HepG2 (cell line): ENCODE measurements at regions not wholly inside any gene's neighbourhood (a gene's known extent, or its start where the extent isn't known, plus 50 kb on each side); places are given as distances from the start of the nearest gene placed in this dataset.

Experiments
- ATAC-seq: fragments of 200-7000 bp; cut with Tn5 transposase; 3 replicates; pipeline ENCODE4 v1.9.1; 2020; ENCODE audit warnings: mild to moderate bottlenecking, moderate library complexity
- BruUV-seq: library from RNA; stranded (reverse); fragments of 400-500 nt; replicated peaks from 2 replicates; lab custom pipeline; 2021; lab: Mats Ljungman, UMichigan
- CTCF ChIA-PET: fragments of 300-600 bp; formaldehyde crosslinking; extraction: SDS; loops from one replicate; lab custom pipeline; 2021; ENCODE audit warnings: low total read pairs, inconsistent platforms, low intra/inter-chr PET ratio; lab: Yijun Ruan, JAX
- POLR2A ChIA-PET: fragments of 350-600 bp; sonication (Branson Sonifier 250); formaldehyde crosslinking; loops from one replicate; lab custom pipeline; 2020; ENCODE audit warnings: antibody characterized with exemption, inconsistent platforms; lab: Yijun Ruan, JAX
- DNase-seq: peaks from one replicate; pipeline ENCODE4 v3.0.0-alpha.2; 2015; ENCODE audit warnings: low spot score
- FAIRE-seq: peaks from 3 replicates; lab custom pipeline; 2011; peaks lifted over from hg19 to GRCh38; lab: Jason Lieb, UNC
- H2AFZ ChIP-seq: one replicate; pipeline ENCODE4 v1.6.1; 2011; ENCODE audit warnings: low read length, inconsistent platforms
- H3K27ac ChIP-seq: fragments of 300-600 bp; 3 replicates; pipeline ENCODE4 v1.8.0; 2011; ENCODE audit warnings: mixed run types, mild to moderate bottlenecking, mixed read lengths, low read length, inconsistent platforms; ENCODE audit not compliant: insufficient read depth; ENCODE audit errors: extremely low read length
- H3K27me3 ChIP-seq, 2 experiments: fragments of 200-600 bp in 1 of 2; 2 replicates in 1 of 2; 3 replicates in 1 of 2; pipeline versions ENCODE4 v1.6.0 to v1.8.0; 2011; ENCODE audit warnings: low read length in 2 of 2, mild to moderate bottlenecking in 2 of 2, moderate library complexity in 2 of 2, inconsistent platforms in 1 of 2; ENCODE audit not compliant: insufficient read depth in 2 of 2, control insufficient read depth in 1 of 2
- H3K36me3 ChIP-seq, 2 experiments: fragments of 200-600 bp in 1 of 2; replicated peaks in 1 of 2; 2 replicates in 1 of 2; 3 replicates in 1 of 2; pipeline versions ENCODE4 v1.5.1 to v1.8.0; 2011; ENCODE audit warnings: low read length in 2 of 2, inconsistent platforms in 1 of 2; ENCODE audit not compliant: insufficient read depth in 2 of 2, control insufficient read depth in 1 of 2
- H3K4me1 ChIP-seq: 2 replicates; pipeline ENCODE4 v1.5.1; 2012; ENCODE audit warnings: low read length, inconsistent platforms; ENCODE audit not compliant: insufficient read depth
- H3K4me2 ChIP-seq: 2 replicates; pipeline ENCODE4 v1.6.0; 2011; ENCODE audit warnings: low read depth, low read length, inconsistent platforms
- H3K4me3 ChIP-seq, 3 experiments: fragments of 200-600 bp in 1 of 3; sonication (generic), shearing (Covaris generic) in 1 of 3; replicated peaks in 1 of 3; 2 replicates each; pipeline ENCODE4 v1.5.1; 2011 to 2016; ENCODE audit warnings: low read length in 3 of 3, inconsistent platforms in 2 of 3, low read depth in 2 of 3, mild to moderate bottlenecking in 2 of 3, control low read depth in 1 of 3, mixed read lengths in 1 of 3; ENCODE audit not compliant: insufficient read depth in 1 of 3
- H3K79me2 ChIP-seq: one replicate; pipeline ENCODE4 v1.6.1; 2011; ENCODE audit warnings: low read length, inconsistent platforms; ENCODE audit not compliant: insufficient read depth
- H3K9ac ChIP-seq: 2 replicates; pipeline ENCODE4 v1.6.0; 2011; ENCODE audit warnings: mild to moderate bottlenecking, low read depth, low read length, inconsistent platforms; ENCODE audit not compliant: insufficient read depth
- H3K9me3 ChIP-seq: 2 replicates; pipeline ENCODE4 v1.5.1; 2012; ENCODE audit warnings: mild to moderate bottlenecking, low read length
- H4K20me1 ChIP-seq: 2 replicates; pipeline ENCODE4 v1.6.0; 2011; ENCODE audit warnings: inconsistent platforms, mild to moderate bottlenecking, low read length, moderate library complexity; ENCODE audit not compliant: insufficient read depth
- HNF1A ChIP-seq, 2 experiments: sonication (generic) in 1 of 2; formaldehyde crosslinking in 1 of 2; IDR thresholded peaks; 2 replicates each; pipeline versions ENCODE4 v1.4.0 to v1.6.1; 2016 to 2020; ENCODE audit warnings: borderline replicate concordance in 1 of 2, low read depth in 1 of 2, mild to moderate bottlenecking in 1 of 2, missing genetic modification reagents in 1 of 2
- NFKB2 ChIP-seq: sonication (generic); formaldehyde crosslinking; IDR thresholded peaks from 2 replicates; pipeline ENCODE4 v1.4.0; 2020; ENCODE audit warnings: missing genetic modification reagents, borderline replicate concordance
- NFRKB ChIP-seq: fragments of 450-650 bp; IDR thresholded peaks from 2 replicates; pipeline ENCODE4 v1.6.1; 2017
- NR2C2 ChIP-seq: sonication (generic); formaldehyde crosslinking; IDR thresholded peaks from 2 replicates; pipeline ENCODE4 v1.4.0; 2020; ENCODE audit warnings: missing genetic modification reagents, mild to moderate bottlenecking, moderate library complexity, borderline replicate concordance
- NR3C1 ChIP-seq: sonication (generic); formaldehyde crosslinking; IDR thresholded peaks from 2 replicates; pipeline ENCODE4 v1.4.0; 2020; ENCODE audit warnings: missing genetic modification reagents
- PITX1 ChIP-seq: sonication (generic); formaldehyde crosslinking; IDR thresholded peaks from 2 replicates; pipeline ENCODE4 v1.5.1; 2020; ENCODE audit warnings: mild to moderate bottlenecking, missing genetic modification reagents
- TP53 ChIP-seq: sonication (generic); formaldehyde crosslinking; conservative IDR thresholded peaks from 2 replicates; pipeline ENCODE4 v1.4.0; 2020; ENCODE audit warnings: missing genetic modification reagents
- ZNF749 ChIP-seq: sonication (generic); formaldehyde crosslinking; IDR thresholded peaks from 2 replicates; pipeline ENCODE4 v1.8.0; 2022; ENCODE audit warnings: mild to moderate bottlenecking, missing genetic modification reagents, moderate library complexity, borderline replicate concordance
- ZNF790 ChIP-seq: sonication (generic); formaldehyde crosslinking; IDR thresholded peaks from 2 replicates; pipeline ENCODE4 v1.8.0; 2022; ENCODE audit warnings: missing genetic modification reagents, mild to moderate bottlenecking, borderline replicate concordance
- whole genome bisulfite sequencing: methylation state at CpG from one replicate; pipeline ENCODE4 v1.1.6; 2017; ENCODE audit warnings: low lambda C conversion rate; 5-methylcytosine and 5-hydroxymethylcytosine counted together
- in situ Hi-C: cut with HindIII; loops from 2 replicates; pipeline ENCODE4 v1.10.0; 2017; ENCODE audit warnings: low pct_unique_long_range_greater_than_20kb; ENCODE audit not compliant: extremely low pct_ligation_motif_present
- intact Hi-C: fragments of 100-400 bp; cut with micrococcal nuclease; formaldehyde crosslinking; loops from one replicate; pipeline ENCODE4 v1.10.0; 2022; ENCODE audit not compliant: unreplicated experiment
- TF ChIP-seq, protein P1 (sequence below): sonication (generic); formaldehyde crosslinking; conservative IDR thresholded peaks from 2 replicates; pipeline ENCODE4 v1.8.0; 2022; ENCODE audit warnings: mild to moderate bottlenecking, moderate library complexity, missing genetic modification reagents
- TF ChIP-seq, protein P2 (sequence below): sonication (generic); formaldehyde crosslinking; IDR thresholded peaks from 2 replicates; pipeline ENCODE4 v1.8.1; 2023; ENCODE audit warnings: missing genetic modification reagents, inconsistent platforms, borderline replicate concordance
- TF ChIP-seq, protein P3 (sequence below): IDR thresholded peaks from 2 replicates; pipeline ENCODE4 v1.6.1; 2016; ENCODE audit warnings: low read depth, control low read depth

GRCh38 chr21:23732776-23733175 lies 1874.5 kb downstream of the MRPL39 start (continued):
- TF ChIP-seq, protein P1, sequence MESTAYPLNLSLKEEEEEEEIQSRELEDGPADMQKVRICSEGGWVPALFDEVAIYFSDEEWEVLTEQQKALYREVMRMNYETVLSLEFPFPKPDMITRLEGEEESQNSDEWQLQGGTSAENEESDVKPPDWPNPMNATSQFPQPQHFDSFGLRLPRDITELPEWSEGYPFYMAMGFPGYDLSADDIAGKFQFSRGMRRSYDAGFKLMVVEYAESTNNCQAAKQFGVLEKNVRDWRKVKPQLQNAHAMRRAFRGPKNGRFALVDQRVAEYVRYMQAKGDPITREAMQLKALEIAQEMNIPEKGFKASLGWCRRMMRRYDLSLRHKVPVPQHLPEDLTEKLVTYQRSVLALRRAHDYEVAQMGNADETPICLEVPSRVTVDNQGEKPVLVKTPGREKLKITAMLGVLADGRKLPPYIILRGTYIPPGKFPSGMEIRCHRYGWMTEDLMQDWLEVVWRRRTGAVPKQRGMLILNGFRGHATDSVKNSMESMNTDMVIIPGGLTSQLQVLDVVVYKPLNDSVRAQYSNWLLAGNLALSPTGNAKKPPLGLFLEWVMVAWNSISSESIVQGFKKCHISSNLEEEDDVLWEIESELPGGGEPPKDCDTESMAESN (CRISPR knock-in tag), result no peak

DNA sequence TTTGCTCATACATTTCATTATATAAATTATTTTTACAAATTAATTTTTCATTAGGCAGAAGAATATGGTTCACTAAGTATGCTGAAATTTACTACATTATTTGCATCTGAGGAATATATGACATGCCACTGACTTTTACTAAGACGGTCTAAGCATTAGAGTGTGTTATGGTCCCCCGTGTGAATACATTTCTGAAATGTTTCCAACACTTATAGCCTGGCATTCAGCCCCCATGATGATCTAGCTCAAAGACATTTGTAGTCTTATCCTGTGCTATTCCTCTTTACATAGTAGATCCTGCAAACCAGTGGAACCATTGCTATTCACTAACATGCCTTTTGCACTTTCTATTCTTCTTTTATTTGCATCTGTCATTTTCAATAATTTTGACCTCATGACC lies 1878.0 kb downstream of the MRPL39 start:
- Histone ChIP-seq H3K27ac (no peak overlapping the region), H3K79me2 (no peaks in the 10 kb centered on the region), H3K9ac (no peak overlapping the region), H3K4me3 (no peak overlapping the region), H3K4me1 (no peaks in the 10 kb centered on the region), H4K20me1 (no peaks in the 10 kb centered on the region), H2AFZ (no peak overlapping the region), H3K27me3 (no peaks in the 10 kb centered on the region; a peak in 1 of 5 replicates), H3K9me3 (peaks cover 74% of the 10 kb centered on the region), H3K36me3 (no peaks in the 10 kb centered on the region), H3K4me2 (no peak overlapping the region)
- no peak for DNase-seq
- WGBS, result 5% methylated on average over 2 of the region's 2 CpGs
- in situ Hi-C loops (no loop called here), intact Hi-C loops (no loop called here)
- ChIA-PET POLR2A (no interaction called here), CTCF (no interaction called here)
- no TSS peak for BruUV-seq
- no peak for FAIRE-seq
- no peak for ATAC-seq
- no peak for TF ChIP-seq HNF1A (IDR thresholded peaks at IDR 0.05; ENCODE audit: low read depth)
- no peak for TF ChIP-seq HNF1A (CRISPR knock-in tag; IDR thresholded peaks at IDR 0.05; ENCODE audit: borderline replicate concordance)
- TF ChIP-seq NR3C1 (CRISPR knock-in tag), result no peak
- TF ChIP-seq NFKB2 (CRISPR knock-in tag), result no peak
- TF ChIP-seq ZNF749 (CRISPR knock-in tag), result no peak
- TF ChIP-seq ZNF790 (CRISPR knock-in tag), result no peak
- TF ChIP-seq, protein P2, sequence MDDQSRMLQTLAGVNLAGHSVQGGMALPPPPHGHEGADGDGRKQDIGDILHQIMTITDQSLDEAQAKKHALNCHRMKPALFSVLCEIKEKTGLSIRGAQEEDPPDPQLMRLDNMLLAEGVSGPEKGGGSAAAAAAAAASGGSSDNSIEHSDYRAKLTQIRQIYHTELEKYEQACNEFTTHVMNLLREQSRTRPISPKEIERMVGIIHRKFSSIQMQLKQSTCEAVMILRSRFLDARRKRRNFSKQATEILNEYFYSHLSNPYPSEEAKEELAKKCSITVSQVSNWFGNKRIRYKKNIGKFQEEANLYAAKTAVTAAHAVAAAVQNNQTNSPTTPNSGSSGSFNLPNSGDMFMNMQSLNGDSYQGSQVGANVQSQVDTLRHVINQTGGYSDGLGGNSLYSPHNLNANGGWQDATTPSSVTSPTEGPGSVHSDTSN (CRISPR knock-in tag), result no peak
- TF ChIP-seq, protein P3, sequence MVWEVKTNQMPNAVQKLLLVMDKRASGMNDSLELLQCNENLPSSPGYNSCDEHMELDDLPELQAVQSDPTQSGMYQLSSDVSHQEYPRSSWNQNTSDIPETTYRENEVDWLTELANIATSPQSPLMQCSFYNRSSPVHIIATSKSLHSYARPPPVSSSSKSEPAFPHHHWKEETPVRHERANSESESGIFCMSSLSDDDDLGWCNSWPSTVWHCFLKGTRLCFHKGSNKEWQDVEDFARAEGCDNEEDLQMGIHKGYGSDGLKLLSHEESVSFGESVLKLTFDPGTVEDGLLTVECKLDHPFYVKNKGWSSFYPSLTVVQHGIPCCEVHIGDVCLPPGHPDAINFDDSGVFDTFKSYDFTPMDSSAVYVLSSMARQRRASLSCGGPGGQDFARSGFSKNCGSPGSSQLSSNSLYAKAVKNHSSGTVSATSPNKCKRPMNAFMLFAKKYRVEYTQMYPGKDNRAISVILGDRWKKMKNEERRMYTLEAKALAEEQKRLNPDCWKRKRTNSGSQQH (CRISPR knock-in tag), result no peak
- no peak for TF ChIP-seq NR2C2 (CRISPR knock-in tag)
- TF ChIP-seq, protein P1 (CRISPR knock-in tag), result no peak
- TF ChIP-seq PITX1 (CRISPR knock-in tag), result no peak
- no peak for TF ChIP-seq NFRKB
- no peak for TF ChIP-seq TP53 (CRISPR knock-in tag)
